ENCODE measurements at regions not wholly inside any gene's neighbourhood (a gene's known extent, or its start where the extent isn't known, plus 50 kb on each side); places are given as distances from the start of the nearest gene placed in this dataset.

GRCh38 chr20:52895235-52895634 lies 76.9 kb upstream of the TSHZ2 start:
- TF ChIP-seq CTCF (conservative IDR thresholded peaks at IDR 0.05): no peak
- DNase-seq (ENCODE audit: low read depth, low spot score): no peak
- Mint-ChIP-seq H3K27me3 (ENCODE audit: low read depth) (no peaks in the 10 kb centered on the region), H3K27ac (ENCODE audit: unreplicated experiment) (peak overlapping the region; percentile 59), H3K4me3 (no peak overlapping the region), H3K4me1 (peaks cover 24% of the 10 kb centered on the region), H3K36me3 (ENCODE audit: low read depth) (no peaks in the 10 kb centered on the region), H3K9me3 (peaks cover 8% of the 10 kb centered on the region)

- Mint-ChIP-seq H3K4me1 (peaks cover 17% of the 10 kb centered on the region), H3K4me3 (no peak overlapping the region), H3K9me3 (peaks cover 11% of the 10 kb centered on the region), H3K27ac (ENCODE audit: unreplicated experiment) (no peak overlapping the region), H3K36me3 (ENCODE audit: low read depth) (no peaks in the 10 kb centered on the region), H3K27me3 (ENCODE audit: low read depth) (no peaks in the 10 kb centered on the region)
- no peak for DNase-seq (ENCODE audit: low read depth, low spot score)
- TF ChIP-seq CTCF (conservative IDR thresholded peaks at IDR 0.05): no peak
Observed at GRCh38 chr20:52893498-52893897, 78.7 kb upstream of the TSHZ2 start.

GRCh38 chr20:52892023-52892422 lies 80.1 kb upstream of the TSHZ2 start:
- Mint-ChIP-seq H3K9me3 (peaks cover 11% of the 10 kb centered on the region), H3K36me3 (ENCODE audit: low read depth) (no peaks in the 10 kb centered on the region), H3K4me3 (no peak overlapping the region), H3K27ac (ENCODE audit: unreplicated experiment) (no peak overlapping the region), H3K27me3 (ENCODE audit: low read depth) (no peaks in the 10 kb centered on the region), H3K4me1 (peaks cover 17% of the 10 kb centered on the region)
- TF ChIP-seq CTCF (conservative IDR thresholded peaks at IDR 0.05): no peak
- no peak for DNase-seq (ENCODE audit: low read depth, low spot score)

- Mint-ChIP-seq H3K27me3 (ENCODE audit: low read depth) (no peaks in the 10 kb centered on the region), H3K4me1 (peaks cover 8% of the 10 kb centered on the region), H3K9me3 (peaks cover 8% of the 10 kb centered on the region), H3K27ac (ENCODE audit: unreplicated experiment) (no peak overlapping the region), H3K36me3 (ENCODE audit: low read depth) (no peaks in the 10 kb centered on the region), H3K4me3 (no peak overlapping the region)
- no peak for DNase-seq (ENCODE audit: low read depth, low spot score)
- TF ChIP-seq CTCF (conservative IDR thresholded peaks at IDR 0.05): no peak
Observed at GRCh38 chr20:52890130-52890529, 82.0 kb upstream of the TSHZ2 start.

GRCh38 chr20:52889225-52889624 lies 82.9 kb upstream of the TSHZ2 start:
- no peaks in the 10 kb centered on the region for H3K36me3 Mint-ChIP-seq (ENCODE audit: low read depth)
- H3K27ac Mint-ChIP-seq (ENCODE audit: unreplicated experiment): no peak overlapping the region
- no peaks in the 10 kb centered on the region for H3K27me3 Mint-ChIP-seq (ENCODE audit: low read depth)
- no peak overlapping the region for H3K4me3 Mint-ChIP-seq
- DNase-seq (ENCODE audit: low read depth, low spot score): no peak
- H3K9me3 Mint-ChIP-seq: peaks cover 8% of the 10 kb centered on the region
- H3K4me1 Mint-ChIP-seq: peaks cover 2% of the 10 kb centered on the region
- no peak for TF ChIP-seq CTCF (conservative IDR thresholded peaks at IDR 0.05)

- peaks cover 8% of the 10 kb centered on the region for H3K9me3 Mint-ChIP-seq
- H3K4me3 Mint-ChIP-seq: no peak overlapping the region
- no peak for TF ChIP-seq CTCF (conservative IDR thresholded peaks at IDR 0.05)
- H3K27me3 Mint-ChIP-seq (ENCODE audit: low read depth): no peaks in the 10 kb centered on the region
- no peak overlapping the region for H3K27ac Mint-ChIP-seq (ENCODE audit: unreplicated experiment)
- no peaks in the 10 kb centered on the region for H3K36me3 Mint-ChIP-seq (ENCODE audit: low read depth)
- H3K4me1 Mint-ChIP-seq: no peaks in the 10 kb centered on the region
- DNase-seq (ENCODE audit: low read depth, low spot score): no peak
Observed at GRCh38 chr20:52888096-52888495, 84.1 kb upstream of the TSHZ2 start.

Data from neural crest cell (in vitro differentiated cells).